GM12878 (cell line): ENCODE measurements at regions not wholly inside any gene's neighbourhood (a gene's known extent, or its start where the extent isn't known, plus 50 kb on each side); places are given as distances from the start of the nearest gene placed in this dataset.

Experiments used
- ATAC-seq: fragments of 200-7000 bp; cut with Tn5 transposase; 3 replicates; pipeline ENCODE4 v1.9.1; 2020; ENCODE audit warnings: mild to moderate bottlenecking, moderate library complexity
- BruUV-seq: library from RNA; stranded (reverse); fragments of 400-500 nt; replicated peaks from 2 replicates; lab custom pipeline; 2021; lab: Mats Ljungman, UMichigan
- CTCF ChIA-PET: fragments of 300-600 bp; sonication (Branson Sonifier 250); formaldehyde crosslinking; extraction: SDS; loops from one replicate; lab custom pipeline; 2021; ENCODE audit warnings: inconsistent platforms; lab: Yijun Ruan, JAX
- POLR2A ChIA-PET: fragments of 350-600 bp; formaldehyde crosslinking; extraction: SDS; loops from one replicate; lab custom pipeline; 2021; ENCODE audit warnings: inconsistent platforms; lab: Charles Lee
- RAD21 ChIA-PET: fragments of 300-600 bp; sonication (Branson Sonifier 250); formaldehyde crosslinking; loops from one replicate; lab custom pipeline; 2023; ENCODE audit warnings: antibody characterized with exemption; ENCODE audit not compliant: unreplicated experiment; lab: Charles Lee
- SMC1A ChIA-PET: fragments of 300-600 bp; sonication (Branson Sonifier 250); formaldehyde crosslinking; loops from one replicate; lab custom pipeline; 2023; ENCODE audit not compliant: unreplicated experiment, uncharacterized antibody; lab: Charles Lee
- DNase-seq: peaks from one replicate; pipeline ENCODE4 v3.0.0-alpha.2; 2011; ENCODE audit warnings: low read depth, low spot score
- FAIRE-seq: peaks from 3 replicates; lab custom pipeline; 2011; peaks lifted over from hg19 to GRCh38; lab: Jason Lieb, UNC
- H2AFZ ChIP-seq: 2 replicates; pipeline ENCODE4 v1.6.0; 2011; ENCODE audit warnings: low read depth, low read length, control low read depth; ENCODE audit not compliant: control insufficient read depth
- H3K27ac ChIP-seq: 2 replicates; pipeline ENCODE4 v1.5.1; 2011; ENCODE audit warnings: control low read depth; ENCODE audit not compliant: control insufficient read depth, insufficient read depth
- H3K27me3 ChIP-seq, 2 experiments: replicated peaks in 1 of 2; 2 replicates each; pipeline versions ENCODE4 v1.6.0 to v1.6.1; 2011; ENCODE audit warnings: low read length in 1 of 2; ENCODE audit not compliant: control insufficient read depth in 2 of 2, insufficient read depth in 2 of 2
- H3K36me3 ChIP-seq, 2 experiments: 2 replicates each; pipeline ENCODE4 v1.5.1; 2011; ENCODE audit warnings: low read length in 1 of 2; ENCODE audit not compliant: control insufficient read depth in 2 of 2, insufficient read depth in 2 of 2
- H3K4me1 ChIP-seq: 2 replicates; pipeline ENCODE4 v1.6.1; 2011; ENCODE audit warnings: mild to moderate bottlenecking, low read length, moderate library complexity, mixed read lengths; ENCODE audit not compliant: control insufficient read depth, insufficient read depth
- H3K4me2 ChIP-seq: 2 replicates; pipeline ENCODE4 v1.6.0; 2011; ENCODE audit warnings: control low read depth; ENCODE audit not compliant: control insufficient read depth, insufficient read depth
- H3K4me3 ChIP-seq: fragments of 200-600 bp; sonication (generic); 2 replicates; pipeline ENCODE4 v1.5.1; 2016
- H3K79me2 ChIP-seq: 2 replicates; pipeline ENCODE4 v1.6.0; 2011; ENCODE audit warnings: low read length; ENCODE audit not compliant: control insufficient read depth, insufficient read depth
- H3K9ac ChIP-seq: 2 replicates; pipeline ENCODE4 v1.8.0; 2011; ENCODE audit warnings: low read length, control low read depth, mixed read lengths; ENCODE audit not compliant: control insufficient read depth, insufficient read depth
- H3K9me3 ChIP-seq: replicated peaks from 3 replicates; pipeline ENCODE4 v1.5.1; 2011; ENCODE audit warnings: mild to moderate bottlenecking, low read length; ENCODE audit not compliant: control insufficient read depth, insufficient read depth
- H4K20me1 ChIP-seq: 2 replicates; pipeline ENCODE4 v1.6.0; 2011; ENCODE audit not compliant: control insufficient read depth, insufficient read depth
- ATF2 ChIP-seq: IDR thresholded peaks from 2 replicates; pipeline ENCODE4 v1.6.1; 2012; ENCODE audit warnings: low read length, inconsistent platforms
- BCL11A ChIP-seq: IDR thresholded peaks from 2 replicates; pipeline ENCODE4 v1.6.1; 2011; ENCODE audit warnings: low read depth, low read length
- CBFB ChIP-seq: IDR thresholded peaks from 2 replicates; pipeline ENCODE4 v1.6.1; 2016; ENCODE audit warnings: antibody characterized with exemption, low read depth
- ESRRA ChIP-seq: IDR thresholded peaks from 2 replicates; pipeline ENCODE4 v1.6.1; 2012; ENCODE audit warnings: mild to moderate bottlenecking, low read length, improper control_type of control experiment
- FOS ChIP-seq: IDR thresholded peaks from 3 replicates; pipeline ENCODE4 v1.6.1; 2011; ENCODE audit warnings: borderline replicate concordance; ENCODE audit not compliant: insufficient read length; ENCODE audit errors: extremely low read depth
- FOXM1 ChIP-seq: IDR thresholded peaks from 2 replicates; pipeline ENCODE4 v1.6.1; 2012; ENCODE audit warnings: low read depth, mild to moderate bottlenecking, inconsistent platforms, low read length, moderate library complexity
- HDAC6 ChIP-seq: fragments of 200-600 bp; sonication (generic); IDR thresholded peaks from one replicate; pipeline ENCODE4 v1.8.0; 2017; ENCODE audit warnings: antibody characterized with exemption; ENCODE audit not compliant: unreplicated experiment
- KLF5 ChIP-seq: fragments of 450-650 bp; IDR thresholded peaks from 2 replicates; pipeline ENCODE4 v1.6.1; 2014; ENCODE audit warnings: mild to moderate bottlenecking; ENCODE audit not compliant: partially characterized antibody
- MAX ChIP-seq: IDR thresholded peaks from 2 replicates; pipeline ENCODE4 v1.6.1; 2012; ENCODE audit warnings: low read depth, low read length, improper control_type of control experiment
- NR2F1 ChIP-seq: fragments of 450-650 bp; conservative IDR thresholded peaks from 2 replicates; pipeline ENCODE4 v1.6.1; 2017; ENCODE audit warnings: mild to moderate bottlenecking
- PAX8 ChIP-seq: fragments of 450-650 bp; IDR thresholded peaks from 2 replicates; pipeline ENCODE4 v1.6.1; 2017; ENCODE audit warnings: mild to moderate bottlenecking, moderate library complexity
- PBX3 ChIP-seq: IDR thresholded peaks from 2 replicates; pipeline ENCODE4 v1.6.1; 2011; ENCODE audit warnings: mild to moderate bottlenecking, low read depth, low read length, moderate library complexity; ENCODE audit not compliant: insufficient replicate concordance
- RBBP5 ChIP-seq: fragments of 200-600 bp; sonication (generic); conservative IDR thresholded peaks from 2 replicates; pipeline ENCODE4 v1.6.1; 2016
- SPI1 ChIP-seq: IDR thresholded peaks from 2 replicates; pipeline ENCODE4 v1.6.1; 2011; ENCODE audit warnings: low read depth, mild to moderate bottlenecking, low read length, moderate library complexity, borderline replicate concordance; ENCODE audit not compliant: insufficient read depth
- ZSCAN29 ChIP-seq: fragments of 450-650 bp; IDR thresholded peaks from 2 replicates; pipeline ENCODE4 v1.6.1; 2017; ENCODE audit warnings: mild to moderate bottlenecking, moderate library complexity
- WGBS: methylation state at CpG from one replicate; pipeline ENCODE4 v1.1.6; 2016; ENCODE audit warnings: low lambda C conversion rate; ENCODE audit not compliant: insufficient replicate concordance, insufficient coverage; ENCODE audit errors: missing lambda C conversion rate; 5-methylcytosine and 5-hydroxymethylcytosine counted together
- in situ Hi-C: fragments of 300-500 bp; cut with MboI; formaldehyde crosslinking; loops from 9 replicates; pipeline ENCODE4 v1.14.3; 2018; ENCODE audit warnings: mixed read lengths
- intact Hi-C: fragments of 100-400 bp; cut with micrococcal nuclease; formaldehyde crosslinking; loops from one replicate; pipeline ENCODE4 v1.14.2; 2022; ENCODE audit not compliant: unreplicated experiment

GRCh38 chr2:172208791-172209325, 106.2 kb upstream of the DLX2 start:
- H3K79me2 ChIP-seq: no peaks in the 10 kb centered on the region
- POLR2A ChIA-PET: no interaction called here
- no peaks in the 10 kb centered on the region for H3K36me3 ChIP-seq
- no peak overlapping the region for H3K27ac ChIP-seq
- no peak overlapping the region for H2AFZ ChIP-seq
- BruUV-seq: no TSS peak
- H3K9me3 ChIP-seq: no peaks in the 10 kb centered on the region
- WGBS: 5% methylated on average over 6 of the region's 6 CpGs
- TF ChIP-seq PAX8 (no peak), SPI1 (0 out of 2 replicates have a peak, but pooled peaks have one; percentile 14)
- TF ChIP-seq, all 136 proteins: peak for 1
- ATAC-seq (no peak), FAIRE-seq (no peak), DNase-seq (no peak)
- ChIA-PET SMC1A (no interaction called here), RAD21 (no interaction called here), CTCF (no interaction called here)
- Histone ChIP-seq H3K4me1 (no peaks in the 10 kb centered on the region), H3K9ac (no peak overlapping the region), H4K20me1 (no peaks in the 10 kb centered on the region), H3K4me2 (no peak overlapping the region), H3K27me3 (no peaks in the 10 kb centered on the region; a peak in 1 of 4 replicates), H3K4me3 (no peak overlapping the region)
- in situ Hi-C loops: no loop called here
- intact Hi-C loops: no loop called here

- ChIA-PET SMC1A (no interaction called here), POLR2A (no interaction called here), RAD21 (no interaction called here), CTCF (no interaction called here)
- Histone ChIP-seq H4K20me1 (no peaks in the 10 kb centered on the region), H3K27me3 (no peaks in the 10 kb centered on the region; a peak in 1 of 4 replicates), H3K79me2 (no peaks in the 10 kb centered on the region), H3K36me3 (no peaks in the 10 kb centered on the region), H3K4me1 (no peaks in the 10 kb centered on the region), H2AFZ (no peak overlapping the region), H3K4me2 (no peak overlapping the region), H3K9ac (no peak overlapping the region), H3K9me3 (no peaks in the 10 kb centered on the region), H3K27ac (no peak overlapping the region), H3K4me3 (no peak overlapping the region)
- DNase-seq: no peak
- intact Hi-C loops (no loop called here), in situ Hi-C loops (no loop called here)
- no peak for FAIRE-seq
- no TSS peak for BruUV-seq
- no peak for ATAC-seq
- TF ChIP-seq SPI1 (no peak), FOS (no peak), PBX3 (no peak), KLF5 (no peak), ATF2 (no peak), ESRRA (no peak), CBFB (no peak), HDAC6 (no peak), RBBP5 (no peak), MAX (no peak), ZSCAN29 (no peak), FOXM1 (no peak), NR2F1 (no peak), BCL11A (no peak)
Observed at GRCh38 chr2:172210599-172210998, 107.9 kb upstream of the DLX2 start.
